SU-DHL-6 (cell line): ENCODE measurements at regions not wholly inside any gene's neighbourhood (a gene's known extent, or its start where the extent isn't known, plus 50 kb on each side); places are given as distances from the start of the nearest gene placed in this dataset.

Experiments
- H2AFZ ChIP-seq: fragments of 200-600 bp; sonication (generic); 2 replicates; pipeline ENCODE4 v1.6.1; 2014; ENCODE audit warnings: low read depth, mild to moderate bottlenecking, moderate library complexity, mixed read lengths, antibody characterized with exemption, low read length; ENCODE audit not compliant: severe bottlenecking
- H3F3A ChIP-seq: fragments of 200-600 bp; shearing (Covaris generic); 2 replicates; pipeline ENCODE4 v1.6.0; 2016; ENCODE audit warnings: antibody characterized with exemption, mild to moderate bottlenecking; ENCODE audit not compliant: insufficient read depth
- H3K27ac ChIP-seq: fragments of 200-600 bp; sonication (generic); 2 replicates; pipeline ENCODE4 v1.5.1; 2016; ENCODE audit warnings: low read depth, mild to moderate bottlenecking, low read length, moderate library complexity, mixed read lengths
- H3K27me3 ChIP-seq: fragments of 200-600 bp; sonication (generic), shearing (Covaris generic); 2 replicates; pipeline ENCODE4 v1.6.0; 2014; ENCODE audit warnings: mild to moderate bottlenecking, low read length
- H3K36me3 ChIP-seq: fragments of 200-600 bp; sonication (generic); 2 replicates; pipeline ENCODE4 v1.6.1; 2014; ENCODE audit warnings: mild to moderate bottlenecking, low read length, mixed read lengths
- H3K4me2 ChIP-seq: fragments of 300-600, 200-600 bp; shearing (Covaris generic), sonication (generic); 2 replicates; pipeline ENCODE4 v1.6.0; 2014; ENCODE audit warnings: low read length, low read depth, mild to moderate bottlenecking; ENCODE audit not compliant: poor library complexity, severe bottlenecking
- H3K4me3 ChIP-seq: fragments of 200-600 bp; sonication (generic); 2 replicates; pipeline ENCODE4 v1.5.1; 2014; ENCODE audit warnings: antibody characterized with exemption, low read length, mild to moderate bottlenecking, mixed read lengths; ENCODE audit not compliant: insufficient read depth, poor library complexity, severe bottlenecking
- H3K79me2 ChIP-seq: fragments of 200-600 bp; sonication (generic); 2 replicates; pipeline ENCODE4 v1.6.1; 2014; ENCODE audit warnings: mild to moderate bottlenecking, low read length, moderate library complexity; ENCODE audit not compliant: insufficient read depth
- H3K9ac ChIP-seq: fragments of 200-600 bp; sonication (generic); 2 replicates; pipeline ENCODE4 v1.7.0; 2014; ENCODE audit warnings: mild to moderate bottlenecking, low read length
- H3K9me2 ChIP-seq: fragments of 200-600 bp; sonication (generic); replicated peaks from 2 replicates; pipeline ENCODE4 v1.6.1; 2014; ENCODE audit warnings: low read length; ENCODE audit not compliant: insufficient read depth
- H3K9me3 ChIP-seq: fragments of 200-600 bp; sonication (generic); 2 replicates; pipeline ENCODE4 v1.6.1; 2014; ENCODE audit warnings: low read length, mixed read lengths; ENCODE audit not compliant: insufficient read depth
- H4K20me1 ChIP-seq: fragments of 200-600 bp; sonication (generic); 2 replicates; pipeline ENCODE4 v1.6.1; 2014; ENCODE audit warnings: low read depth, mild to moderate bottlenecking, antibody characterized with exemption, low read length, moderate library complexity, mixed read lengths
- CTCF ChIP-seq: fragments of 200-600 bp; sonication (generic); IDR thresholded peaks from one replicate; pipeline ENCODE4 v1.5.1; 2017; ENCODE audit warnings: antibody characterized with exemption, mild to moderate bottlenecking, low read length, moderate library complexity; ENCODE audit not compliant: insufficient read depth, poor library complexity, severe bottlenecking
- EZH2phosphoT487 ChIP-seq: fragments of 200-600 bp; sonication (generic), shearing (Covaris generic); conservative IDR thresholded peaks from 2 replicates; pipeline ENCODE4 v1.6.1; 2018; ENCODE audit warnings: mild to moderate bottlenecking, antibody characterized with exemption, low read length, moderate library complexity, mixed read lengths

- Histone ChIP-seq H3K36me3 (no peaks in the 10 kb centered on the region), H3K27ac (no peak overlapping the region), H2AFZ (no peak overlapping the region), H3K9me2 (no peaks in the 10 kb centered on the region), H3K9ac (no peak overlapping the region), H3K4me3 (no peak overlapping the region), H3F3A (no peaks in the 10 kb centered on the region), H3K4me2 (no peak overlapping the region), H3K27me3 (no peaks in the 10 kb centered on the region), H3K9me3 (no peaks in the 10 kb centered on the region), H4K20me1 (no peaks in the 10 kb centered on the region), H3K79me2 (no peaks in the 10 kb centered on the region)
- no peak for TF ChIP-seq EZH2phosphoT487
- no peak for TF ChIP-seq CTCF
Observed at GRCh38 chr10:125337510-125337909, 177.1 kb upstream of the CTBP2 start.

- Histone ChIP-seq H3K4me2 (no peak overlapping the region), H3K9me2 (no peaks in the 10 kb centered on the region), H3K27me3 (no peaks in the 10 kb centered on the region), H3K36me3 (no peaks in the 10 kb centered on the region), H3F3A (no peaks in the 10 kb centered on the region), H3K27ac (no peak overlapping the region), H3K79me2 (no peaks in the 10 kb centered on the region), H4K20me1 (no peaks in the 10 kb centered on the region), H2AFZ (no peak overlapping the region), H3K4me3 (no peak overlapping the region), H3K9me3 (no peaks in the 10 kb centered on the region), H3K9ac (no peak overlapping the region)
- TF ChIP-seq CTCF (no peak), EZH2phosphoT487 (no peak)
Observed at GRCh38 chr10:125334545-125334944, 174.2 kb upstream of the CTBP2 start.

DNA sequence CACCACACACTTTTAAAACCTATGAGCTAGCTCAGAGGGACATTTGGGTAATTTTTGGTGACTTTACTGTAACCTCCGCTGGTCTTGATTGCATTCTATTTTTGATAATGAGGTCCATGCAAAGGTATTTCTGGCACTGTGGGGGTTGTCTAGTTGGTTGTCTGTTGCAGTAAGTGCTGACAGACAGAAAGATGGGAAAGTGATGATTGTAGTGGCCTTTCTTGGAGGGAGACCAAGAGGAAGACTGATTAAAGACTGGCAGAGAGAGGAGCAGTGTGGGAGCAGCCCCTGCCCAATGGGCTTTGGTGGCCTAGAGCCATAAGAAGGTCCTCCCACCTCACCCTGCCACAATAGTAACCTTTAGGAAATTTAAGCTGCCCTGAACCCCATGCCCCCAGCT, 173.4 kb upstream of the CTBP2 start:
- H3K79me2 ChIP-seq = no peaks in the 10 kb centered on the region
- TF ChIP-seq CTCF = no peak
- no peak for TF ChIP-seq EZH2phosphoT487
- H3K4me3 ChIP-seq = no peak overlapping the region
- H3K9me2 ChIP-seq = no peaks in the 10 kb centered on the region
- H4K20me1 ChIP-seq = no peaks in the 10 kb centered on the region
- no peak overlapping the region for H3K9ac ChIP-seq
- H3K27ac ChIP-seq = no peak overlapping the region
- no peaks in the 10 kb centered on the region for H3K27me3 ChIP-seq
- H3K4me2 ChIP-seq = no peak overlapping the region
- no peaks in the 10 kb centered on the region for H3F3A ChIP-seq
- no peaks in the 10 kb centered on the region for H3K9me3 ChIP-seq
- no peak overlapping the region for H2AFZ ChIP-seq
- H3K36me3 ChIP-seq = no peaks in the 10 kb centered on the region

DNA sequence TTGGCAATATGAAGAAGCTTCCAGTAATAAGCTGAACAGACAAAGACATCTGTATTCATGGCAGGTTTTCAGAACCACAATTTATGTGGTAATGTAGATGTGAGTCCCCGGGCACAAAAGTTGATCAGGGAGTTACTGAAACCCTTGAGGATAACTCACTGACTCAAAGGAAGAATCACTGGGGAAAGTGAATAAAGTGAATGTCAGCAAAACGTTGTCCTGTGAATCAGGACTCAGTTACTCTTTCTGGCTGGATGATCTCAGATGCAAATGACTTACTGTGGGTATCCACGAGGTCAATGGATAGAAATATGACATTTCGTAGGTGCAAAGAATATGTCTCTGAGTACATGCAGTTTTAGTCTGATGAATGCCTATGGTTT, 172.8 kb upstream of the CTBP2 start:
- H3K9me3 ChIP-seq = no peaks in the 10 kb centered on the region
- TF ChIP-seq EZH2phosphoT487 (no peak), CTCF (no peak)
- no peaks in the 10 kb centered on the region for H3K79me2 ChIP-seq
- no peaks in the 10 kb centered on the region for H4K20me1 ChIP-seq
- no peaks in the 10 kb centered on the region for H3K9me2 ChIP-seq
- no peak overlapping the region for H3K9ac ChIP-seq
- no peaks in the 10 kb centered on the region for H3K36me3 ChIP-seq
- H3K4me3 ChIP-seq = no peak overlapping the region
- no peak overlapping the region for H3K27ac ChIP-seq
- no peak overlapping the region for H3K4me2 ChIP-seq
- H3F3A ChIP-seq = no peaks in the 10 kb centered on the region
- H2AFZ ChIP-seq = no peak overlapping the region
- H3K27me3 ChIP-seq = no peaks in the 10 kb centered on the region
